Left ventricle myocardium inferior (tissue), 1 donor: ENCODE measurements at regions not wholly inside any gene's neighbourhood (a gene's known extent, or its start where the extent isn't known, plus 50 kb on each side); places are given as distances from the start of the nearest gene placed in this dataset.
"Not testable (repeated sequence)": the region's sequence is repeated elsewhere in the genome, so short reads cannot be mapped to it uniquely, and the experiment has no call there.

ENCODE experiments used
- DNase-seq: peaks from one replicate; pipeline ENCODE4 v3.0.0-alpha.2; 2020
- H3K27ac ChIP-seq: fragments of 200-600 bp; replicated peaks from 2 replicates; pipeline ENCODE4 v1.8.0; 2021
- H3K27me3 ChIP-seq: fragments of 200-600 bp; 2 replicates; pipeline ENCODE4 v1.8.0; 2021; ENCODE audit warnings: low read depth
- H3K36me3 ChIP-seq: fragments of 200-600 bp; 2 replicates; pipeline ENCODE4 v1.8.0; 2021
- H3K4me1 ChIP-seq: fragments of 200-600 bp; 2 replicates; pipeline ENCODE4 v1.8.0; 2021
- H3K4me3 ChIP-seq: fragments of 200-600 bp; 2 replicates; pipeline ENCODE4 v1.8.0; 2021; ENCODE audit warnings: mild to moderate bottlenecking, moderate library complexity
- H3K9me3 ChIP-seq: fragments of 200-600 bp; replicated peaks from 2 replicates; pipeline ENCODE4 v1.8.0; 2021
- CTCF ChIP-seq: fragments of 200-600 bp; IDR thresholded peaks from 2 replicates; pipeline ENCODE4 v1.8.0; 2021; ENCODE audit warnings: antibody characterized with exemption, mild to moderate bottlenecking, borderline replicate concordance
- intact Hi-C: fragments of 100-400 bp; cut with micrococcal nuclease; formaldehyde crosslinking; loops from one replicate; pipeline ENCODE4 v1.11.0; 2022
- donor health status: DM: no; HTN: yes; CAD: no; lungs with severe emphysema.

- Histone ChIP-seq H3K27ac (no peak overlapping the region), H3K27me3 (peaks cover 28% of the 10 kb centered on the region), H3K4me1 (no peaks in the 10 kb centered on the region), H3K36me3 (no peaks in the 10 kb centered on the region), H3K4me3 (no peak overlapping the region), H3K9me3 (no peaks in the 10 kb centered on the region)
- intact Hi-C loops: no loop called here
- no peak for TF ChIP-seq CTCF
- DNase-seq: no peak
Measured at GRCh38 chr7:96778263-96778662, 68.6 kb upstream of the SEM1 start.

GRCh38 chr7:96781919-96782318 lies 72.3 kb upstream of the SEM1 start:
- Histone ChIP-seq H3K27me3 (peaks cover 6% of the 10 kb centered on the region), H3K27ac (no peak overlapping the region), H3K4me3 (no peak overlapping the region), H3K36me3 (no peaks in the 10 kb centered on the region), H3K4me1 (no peaks in the 10 kb centered on the region), H3K9me3 (no peaks in the 10 kb centered on the region)
- no peak for TF ChIP-seq CTCF
- intact Hi-C loops: no loop called here
- no peak for DNase-seq

GRCh38 chr7:96782686-96783298 lies 73.1 kb upstream of the SEM1 start:
- intact Hi-C loops: not testable (repeated sequence)

GRCh38 chr7:96784597-96784996 lies 75.0 kb upstream of the SEM1 start:
- no peaks in the 10 kb centered on the region for H3K4me1 ChIP-seq
- no peaks in the 10 kb centered on the region for H3K36me3 ChIP-seq
- no peak overlapping the region for H3K4me3 ChIP-seq
- H3K27ac ChIP-seq: no peak overlapping the region
- DNase-seq: no peak
- H3K9me3 ChIP-seq: no peaks in the 10 kb centered on the region
- intact Hi-C loops: no loop called here
- no peak for TF ChIP-seq CTCF
- no peaks in the 10 kb centered on the region for H3K27me3 ChIP-seq

More at GRCh38 chr7:96782686-96783298, 73.1 kb upstream of the SEM1 start:
- not testable (repeated sequence) for H3K36me3 ChIP-seq, H3K27ac ChIP-seq, H3K27me3 ChIP-seq, DNase-seq, H3K4me3 ChIP-seq, H3K4me1 ChIP-seq, H3K9me3 ChIP-seq

GRCh38 chr7:96786261-96786997 lies 76.8 kb upstream of the SEM1 start:
- H3K4me1 ChIP-seq: no peaks in the 10 kb centered on the region
- H3K9me3 ChIP-seq: no peaks in the 10 kb centered on the region
- H3K36me3 ChIP-seq: no peaks in the 10 kb centered on the region
- intact Hi-C loops: no loop called here
- no peak for TF ChIP-seq CTCF
- peak overlapping the region; percentile 45 for H3K27ac ChIP-seq
- H3K27me3 ChIP-seq: no peaks in the 10 kb centered on the region
- DNase-seq: peak; percentile 19
- H3K4me3 ChIP-seq: no peak overlapping the region

GRCh38 chr7:96786998-96787395 lies 77.4 kb upstream of the SEM1 start:
- intact Hi-C loops: no loop called here
- H3K36me3 ChIP-seq: no peaks in the 10 kb centered on the region
- no peaks in the 10 kb centered on the region for H3K4me1 ChIP-seq
- no peaks in the 10 kb centered on the region for H3K27me3 ChIP-seq
- H3K9me3 ChIP-seq: no peaks in the 10 kb centered on the region
- no peak for TF ChIP-seq CTCF
- no peak overlapping the region for H3K4me3 ChIP-seq
- peak overlapping the region; percentile 45 for H3K27ac ChIP-seq
- no peak for DNase-seq
